ENCODE measurements at regions not wholly inside any gene's neighbourhood (a gene's known extent, or its start where the extent isn't known, plus 50 kb on each side); places are given as distances from the start of the nearest gene placed in this dataset.

GRCh38 chr12:47548401-47548800 is 157.4 kb downstream of the RPAP3 start:
- no peak overlapping the region for H3K4me3 Mint-ChIP-seq
- H3K27me3 Mint-ChIP-seq = no peaks in the 10 kb centered on the region
- H3K9me3 Mint-ChIP-seq = peaks cover 6% of the 10 kb centered on the region in 3 donors
- H3K27ac Mint-ChIP-seq = no peak overlapping the region
- no peaks in the 10 kb centered on the region for H3K36me3 Mint-ChIP-seq
- no peaks in the 10 kb centered on the region for H3K4me1 Mint-ChIP-seq

DNA sequence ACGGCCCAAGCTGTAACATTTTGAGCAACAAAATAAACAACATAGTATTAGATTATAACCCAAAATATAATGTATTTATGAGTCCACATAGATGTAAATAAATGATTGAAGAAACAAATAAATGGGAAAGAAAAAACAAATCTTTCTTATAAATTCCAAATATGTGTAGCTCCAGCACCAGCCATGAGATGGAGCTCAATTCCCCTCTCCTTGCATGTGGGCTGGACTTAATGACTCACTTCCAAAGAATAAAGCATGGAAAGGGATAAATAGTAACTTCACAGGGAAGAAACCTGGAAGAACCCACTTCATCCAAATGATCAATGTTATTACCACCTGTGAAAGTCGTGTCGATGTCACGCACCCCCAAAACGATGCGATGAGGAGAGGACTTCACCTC is 158.8 kb downstream of the RPAP3 start:
- no peak overlapping the region for H3K27ac Mint-ChIP-seq
- H3K4me3 Mint-ChIP-seq = no peak overlapping the region
- H3K9me3 Mint-ChIP-seq = no peaks in the 10 kb centered on the region
- H3K36me3 Mint-ChIP-seq = no peaks in the 10 kb centered on the region
- H3K4me1 Mint-ChIP-seq = no peaks in the 10 kb centered on the region
- H3K27me3 Mint-ChIP-seq = peaks cover 3% of the 10 kb centered on the region

- Mint-ChIP-seq H3K27me3 (peaks cover 7% of the 10 kb centered on the region), H3K4me1 (no peaks in the 10 kb centered on the region), H3K36me3 (no peaks in the 10 kb centered on the region), H3K27ac (no peak overlapping the region), H3K9me3 (no peaks in the 10 kb centered on the region), H3K4me3 (no peak overlapping the region)
These were observed 159.8 kb downstream of the RPAP3 start for GRCh38 chr12:47545938-47546609.

DNA sequence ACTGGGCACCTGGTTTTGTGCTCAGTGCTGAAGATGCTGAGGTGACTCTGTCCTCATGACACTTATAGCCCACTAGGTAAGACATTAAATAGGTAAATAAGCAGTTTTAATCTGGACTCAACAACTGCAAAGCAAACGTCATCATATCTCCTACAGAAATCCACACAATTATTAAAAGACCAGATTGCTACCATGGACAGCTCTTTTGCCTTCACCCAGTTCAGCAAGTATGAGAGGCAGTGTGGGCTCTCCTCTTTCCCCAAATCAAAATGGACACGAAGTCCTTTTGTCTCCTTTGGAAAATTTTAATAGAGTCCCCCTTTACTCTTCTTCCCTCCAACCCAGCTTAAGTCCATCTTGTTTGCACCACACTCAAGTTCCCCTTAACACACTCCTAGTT is 171.1 kb downstream of the RPAP3 start:
- H3K4me3 Mint-ChIP-seq = no peak overlapping the region
- no peaks in the 10 kb centered on the region for H3K36me3 Mint-ChIP-seq
- H3K9me3 Mint-ChIP-seq = peaks cover 8 to 20% (median 12%) of the 10 kb centered on the region in 3 donors
- H3K27ac Mint-ChIP-seq = no peak overlapping the region
- peaks cover 24% of the 10 kb centered on the region for H3K27me3 Mint-ChIP-seq
- H3K4me1 Mint-ChIP-seq = no peaks in the 10 kb centered on the region

- Mint-ChIP-seq H3K9me3 (peaks cover 18 to 35% (median 23%) of the 10 kb centered on the region in 3 donors), H3K4me1 (no peaks in the 10 kb centered on the region), H3K4me3 (no peak overlapping the region), H3K36me3 (peaks cover 5% of the 10 kb centered on the region), H3K27ac (no peak overlapping the region), H3K27me3 (peaks cover 18% of the 10 kb centered on the region)
These were observed 175.8 kb downstream of the RPAP3 start for GRCh38 chr12:47530050-47530449.

DNA sequence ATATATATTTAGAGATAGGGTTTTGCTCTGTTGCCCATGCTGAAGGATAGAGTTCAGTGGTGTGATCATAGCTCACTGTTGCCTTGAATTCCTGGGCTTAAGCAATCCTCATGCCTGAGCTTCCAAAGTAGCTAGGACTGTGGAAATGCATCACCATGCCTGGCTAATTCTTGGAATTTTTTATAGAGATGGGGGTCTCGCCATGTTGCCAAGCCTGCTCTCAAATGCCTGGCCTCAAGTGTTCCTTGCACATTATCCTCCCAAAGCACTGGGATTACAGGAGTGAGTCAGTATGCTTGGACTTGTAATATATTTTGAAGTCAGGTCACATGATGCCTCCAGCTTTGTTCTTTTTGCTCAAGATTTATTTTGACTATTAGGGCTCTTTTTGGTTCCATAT is 178.0 kb downstream of the RPAP3 start:
- Mint-ChIP-seq H3K4me1 (no peaks in the 10 kb centered on the region), H3K27me3 (peaks cover 12% of the 10 kb centered on the region), H3K36me3 (peaks cover 5% of the 10 kb centered on the region), H3K4me3 (no peak overlapping the region), H3K9me3 (peaks cover 18 to 35% (median 23%) of the 10 kb centered on the region in 3 donors), H3K27ac (no peak overlapping the region)

- Mint-ChIP-seq H3K27ac (no peak overlapping the region), H3K4me3 (no peak overlapping the region), H3K9me3 (peaks cover 12 to 32% (median 16%) of the 10 kb centered on the region in 3 donors), H3K4me1 (no peaks in the 10 kb centered on the region), H3K36me3 (no peaks in the 10 kb centered on the region), H3K27me3 (peaks cover 1% of the 10 kb centered on the region)
These were observed 185.8 kb downstream of the RPAP3 start for GRCh38 chr12:47520029-47520428.

- H3K4me3 Mint-ChIP-seq = no peak overlapping the region
- no peaks in the 10 kb centered on the region for H3K4me1 Mint-ChIP-seq
- H3K9me3 Mint-ChIP-seq = peaks cover 12 to 31% (median 26%) of the 10 kb centered on the region in 3 donors
- no peak overlapping the region for H3K27ac Mint-ChIP-seq
- no peaks in the 10 kb centered on the region for H3K27me3 Mint-ChIP-seq
- peaks cover 2% of the 10 kb centered on the region for H3K36me3 Mint-ChIP-seq
These were observed 188.7 kb downstream of the RPAP3 start for GRCh38 chr12:47517122-47517521.

- Mint-ChIP-seq H3K27ac (no peak overlapping the region), H3K36me3 (no peaks in the 10 kb centered on the region), H3K4me3 (no peak overlapping the region)
These were observed 196.4 kb downstream of the RPAP3 start for GRCh38 chr12:47509398-47509851.

DNA sequence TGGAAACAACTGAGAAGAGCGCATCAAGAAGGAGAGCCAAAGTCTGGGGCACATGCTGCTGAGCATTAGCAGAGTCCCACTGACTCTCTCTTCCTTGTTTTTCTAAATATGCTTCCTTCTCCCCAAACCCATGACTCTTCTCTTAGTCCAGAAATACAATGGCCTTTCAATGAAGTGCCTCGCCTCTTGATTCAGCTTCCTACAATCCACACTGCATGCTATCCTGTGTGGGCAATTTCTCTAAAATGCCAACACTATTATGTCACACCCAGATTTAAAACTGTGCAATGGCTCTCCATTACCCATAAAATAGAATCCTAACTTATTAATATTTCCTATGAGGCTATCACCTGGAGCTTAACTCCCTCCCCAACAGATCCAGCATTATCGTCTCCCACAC is 198.6 kb downstream of the RPAP3 start:
- Mint-ChIP-seq H3K36me3 (no peaks in the 10 kb centered on the region), H3K4me3 (no peak overlapping the region), H3K4me1 (no peaks in the 10 kb centered on the region), H3K27me3 (peaks cover 3% of the 10 kb centered on the region), H3K9me3 (peaks cover 0 to 9% (median 2%) of the 10 kb centered on the region in 3 donors), H3K27ac (no peak overlapping the region)

More at GRCh38 chr12:47509398-47509851, 196.4 kb downstream of the RPAP3 start:
- Mint-ChIP-seq H3K4me1 (no peaks in the 10 kb centered on the region), H3K9me3 (peaks cover 4 to 9% (median 4%) of the 10 kb centered on the region in 3 donors), H3K27me3 (no peaks in the 10 kb centered on the region)

- H3K36me3 Mint-ChIP-seq = no peaks in the 10 kb centered on the region
- H3K9me3 Mint-ChIP-seq = peaks cover 2 to 9% (median 2%) of the 10 kb centered on the region in 3 donors
- peaks cover 6% of the 10 kb centered on the region for H3K27me3 Mint-ChIP-seq
- no peaks in the 10 kb centered on the region for H3K4me1 Mint-ChIP-seq
- H3K27ac Mint-ChIP-seq = no peak overlapping the region
- no peak overlapping the region for H3K4me3 Mint-ChIP-seq
These were observed 200.9 kb downstream of the RPAP3 start for GRCh38 chr12:47504775-47505446.

GRCh38 chr12:47493801-47494200 is 212.0 kb downstream of the RPAP3 start:
- Mint-ChIP-seq H3K9me3 (peaks cover 0 to 9% (median 8%) of the 10 kb centered on the region in 3 donors), H3K4me3 (no peak overlapping the region), H3K27me3 (peaks cover 10% of the 10 kb centered on the region), H3K4me1 (peaks cover 0 to 1% (median 0%) of the 10 kb centered on the region in 3 donors), H3K27ac (no peak overlapping the region), H3K36me3 (no peaks in the 10 kb centered on the region)

DNA sequence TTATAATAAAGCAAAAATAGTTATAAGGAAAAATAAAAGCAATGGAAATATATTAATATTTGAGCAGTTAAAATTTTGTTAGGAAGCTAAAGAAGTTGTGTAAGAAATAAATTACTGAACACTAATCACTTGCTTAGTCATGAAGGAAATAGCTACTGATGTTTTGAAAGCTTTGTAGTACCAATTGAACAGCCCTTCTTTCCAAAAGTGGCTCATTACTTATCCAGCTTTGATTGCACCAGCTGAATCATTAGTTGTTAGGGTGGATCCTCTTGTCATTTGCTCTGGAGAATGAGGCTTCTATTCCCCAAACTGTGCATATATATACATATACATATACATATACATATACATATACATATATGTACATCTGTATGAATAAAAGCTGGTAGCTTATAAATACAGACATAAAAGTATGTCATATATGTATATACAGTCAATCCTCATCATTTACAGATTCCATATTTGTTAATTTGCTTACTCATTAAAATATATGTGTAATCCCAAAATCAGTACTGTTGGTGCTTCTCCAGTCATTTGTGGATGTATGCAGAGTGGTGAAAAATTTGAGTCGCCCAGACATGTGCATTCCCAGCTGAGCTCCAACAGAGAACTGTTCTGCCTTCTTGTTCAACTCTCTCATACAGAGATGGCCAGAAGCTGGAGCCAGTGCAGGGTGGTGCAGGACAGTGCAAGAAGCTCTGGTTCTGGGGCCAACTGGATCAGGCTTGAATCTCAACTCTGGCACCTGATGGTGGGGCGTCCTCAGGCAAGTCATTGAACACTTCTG is 214.1 kb downstream of the RPAP3 start:
- no peaks in the 10 kb centered on the region for H3K36me3 Mint-ChIP-seq
- peaks cover 8% of the 10 kb centered on the region for H3K27me3 Mint-ChIP-seq
- H3K9me3 Mint-ChIP-seq = peaks cover 8 to 20% (median 12%) of the 10 kb centered on the region in 3 donors
- H3K4me1 Mint-ChIP-seq = peaks cover 0 to 1% (median 0%) of the 10 kb centered on the region in 3 donors
- no peak overlapping the region for H3K4me3 Mint-ChIP-seq
- no peak overlapping the region for H3K27ac Mint-ChIP-seq

DNA sequence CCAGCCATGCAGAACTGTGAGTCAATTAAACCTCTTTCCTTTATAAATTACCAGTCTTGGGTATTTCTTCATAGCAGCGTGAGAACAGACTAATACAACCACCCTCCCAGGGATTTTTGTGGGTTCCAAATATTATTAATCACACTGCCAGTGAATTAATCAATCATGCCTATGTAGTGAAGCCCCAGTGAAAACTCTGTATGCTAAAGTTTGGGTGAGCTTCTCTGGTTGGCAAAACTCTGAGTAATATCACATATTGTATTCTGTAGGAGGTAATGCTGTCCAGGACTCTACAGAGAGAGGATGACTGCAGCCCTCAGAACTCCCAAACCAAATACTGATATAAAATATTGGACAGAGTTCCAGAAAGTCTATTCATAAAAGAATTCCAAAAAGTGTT is 216.9 kb downstream of the RPAP3 start:
- no peak overlapping the region for H3K4me3 Mint-ChIP-seq
- H3K4me1 Mint-ChIP-seq = peaks cover 0 to 1% (median 0%) of the 10 kb centered on the region in 3 donors
- no peak overlapping the region for H3K27ac Mint-ChIP-seq
- peaks cover 2% of the 10 kb centered on the region for H3K27me3 Mint-ChIP-seq
- H3K9me3 Mint-ChIP-seq = peaks cover 8 to 24% (median 14%) of the 10 kb centered on the region in 3 donors
- no peaks in the 10 kb centered on the region for H3K36me3 Mint-ChIP-seq

DNA sequence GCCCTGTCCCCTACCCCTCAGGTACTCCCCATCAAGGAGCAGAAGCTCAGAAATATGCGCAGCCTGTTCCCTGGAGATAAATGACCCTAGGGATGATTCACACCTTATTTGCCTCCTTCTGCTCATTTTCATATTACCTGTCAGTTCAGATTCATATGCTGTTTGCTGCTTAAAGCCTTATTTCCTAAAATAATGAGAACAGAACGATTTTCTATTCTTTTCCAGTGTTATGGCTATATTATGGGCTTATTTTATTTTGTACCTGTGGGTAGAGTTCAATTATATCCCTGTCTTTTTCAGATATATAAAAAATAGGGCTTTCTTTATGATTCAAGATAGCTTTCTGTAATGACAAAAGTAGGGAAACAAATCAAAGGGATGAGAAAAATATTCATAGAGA is 224.8 kb downstream of the RPAP3 start:
- no peak overlapping the region for H3K4me3 Mint-ChIP-seq
- no peak overlapping the region for H3K27ac Mint-ChIP-seq
- no peaks in the 10 kb centered on the region for H3K4me1 Mint-ChIP-seq
- peaks cover 4 to 12% (median 12%) of the 10 kb centered on the region in 3 donors for H3K9me3 Mint-ChIP-seq
- peaks cover 2% of the 10 kb centered on the region for H3K36me3 Mint-ChIP-seq
- H3K27me3 Mint-ChIP-seq = peaks cover 10% of the 10 kb centered on the region
